B cell (primary cell): ENCODE measurements at regions not wholly inside any gene's neighbourhood (a gene's known extent, or its start where the extent isn't known, plus 50 kb on each side); places are given as distances from the start of the nearest gene placed in this dataset.

Experiments
- ATAC-seq: fragments of 200-7000 bp; cut with Tn5 transposase; one replicate; pipeline ENCODE4 v1.10.0; 2021; ENCODE audit warnings: low read depth, mild to moderate bottlenecking, moderate number of reproducible peaks, moderate library complexity
- CTCF ChIA-PET: fragments of 350-600 bp; sonication (Branson Sonifier 250); formaldehyde crosslinking; loops from one replicate; lab custom pipeline; 2021; ENCODE audit warnings: antibody characterized with exemption, inconsistent platforms; lab: Charles Lee
- POLR2A ChIA-PET: fragments of 350-600 bp; sonication (Branson Sonifier 250); formaldehyde crosslinking; loops from one replicate; lab custom pipeline; 2021; ENCODE audit warnings: antibody characterized with exemption; lab: Charles Lee
- DNase-seq: peaks from one replicate; pipeline ENCODE4 v3.0.0; 2013
- H2AFZ ChIP-seq: 2 replicates; pipeline ENCODE4 v1.6.1; 2012; ENCODE audit warnings: mild to moderate bottlenecking, low read depth, low read length; ENCODE audit not compliant: insufficient read depth, poor library complexity, severe bottlenecking
- H3K27ac ChIP-seq, 2 donors: 1 replicate in 1 of 2; 2 replicates in 1 of 2; pipeline ENCODE4 v1.5.1; 2012 to 2013; ENCODE audit warnings: low read length in 2 of 2, mild to moderate bottlenecking in 2 of 2, moderate library complexity in 1 of 2
- H3K27me3 ChIP-seq, 4 experiments: fragments of 200-600 bp in 1 of 4; sonication (generic) in 1 of 4; replicated peaks in 1 of 4; 1 replicate in 2 of 4; 2 replicates in 2 of 4; pipeline versions ENCODE4 v1.6.1 to v1.7.0; 2013 to 2016; ENCODE audit warnings: low read length in 3 of 4, mild to moderate bottlenecking in 2 of 4, mixed read lengths in 1 of 4, moderate library complexity in 1 of 4; ENCODE audit not compliant: insufficient read depth in 4 of 4, control insufficient read depth in 3 of 4; ENCODE audit errors: control extremely low read depth in 1 of 4
- H3K36me3 ChIP-seq, 2 experiments: replicated peaks in 1 of 2; 1 replicate in 1 of 2; 2 replicates in 1 of 2; pipeline versions ENCODE4 v1.6.1 to v1.7.1; 2013; ENCODE audit warnings: low read length in 1 of 2; ENCODE audit not compliant: insufficient read depth in 2 of 2, control insufficient read depth in 1 of 2; ENCODE audit errors: control extremely low read depth in 1 of 2, extremely low read depth in 1 of 2
- H3K4me1 ChIP-seq, 2 donors: fragments of 200-600 bp in 1 of 2; sonication (generic) in 1 of 2; 1 replicate in 1 of 2; 2 replicates in 1 of 2; pipeline versions ENCODE4 v1.5.1 to v1.6.1; 2013 to 2017; ENCODE audit warnings: low read length in 2 of 2; ENCODE audit not compliant: control insufficient read depth in 2 of 2, insufficient read depth in 2 of 2
- H3K4me2 ChIP-seq: replicated peaks from 2 replicates; pipeline ENCODE3; 2012; ENCODE audit warnings: mild to moderate bottlenecking, low read depth, low read length; ENCODE audit not compliant: poor library complexity, severe bottlenecking
- H3K4me3 ChIP-seq, 5 experiments: fragments of 200-600 bp in 1 of 5; sonication (generic) in 1 of 5; 1 replicate in 3 of 5; 2 replicates in 2 of 5; pipeline versions ENCODE4 v1.5.1 to v1.7.0; 2011 to 2016; ENCODE audit warnings: low read length in 4 of 5, mild to moderate bottlenecking in 4 of 5, low read depth in 2 of 5, control low read depth in 1 of 5, moderate library complexity in 1 of 5; ENCODE audit not compliant: insufficient read depth in 1 of 5; ENCODE audit errors: control extremely low read depth in 1 of 5, extremely low read depth in 1 of 5
- H3K79me2 ChIP-seq: fragments of 200-600 bp; sonication (generic); one replicate; pipeline ENCODE4 v1.6.0; 2016; ENCODE audit warnings: low read length; ENCODE audit not compliant: control insufficient read depth, insufficient read depth
- H3K9ac ChIP-seq: fragments of 200-600 bp; sonication (generic); 2 replicates; pipeline ENCODE4 v1.6.1; 2017; ENCODE audit warnings: mild to moderate bottlenecking, low read length, moderate library complexity
- H3K9me3 ChIP-seq, 3 donors: one replicate each; pipeline versions ENCODE4 v1.6.1 to v1.7.1; 2013; ENCODE audit warnings: low read length in 2 of 3; ENCODE audit not compliant: control insufficient read depth in 2 of 3, insufficient read depth in 1 of 3; ENCODE audit errors: control extremely low read depth in 1 of 3
- H4K20me1 ChIP-seq: 2 replicates; pipeline ENCODE4 v1.6.0; 2012; ENCODE audit warnings: mild to moderate bottlenecking, low read length; ENCODE audit not compliant: insufficient read depth, control insufficient read depth, poor library complexity, severe bottlenecking
- H3K27ac Mint-ChIP-seq: one replicate; pipeline ENCODE4 v1.8.0; 2021; ENCODE audit warnings: mixed read lengths
- H3K27me3 Mint-ChIP-seq: one replicate; pipeline ENCODE4 v1.8.0; 2021; ENCODE audit warnings: mixed read lengths
- H3K4me1 Mint-ChIP-seq: one replicate; pipeline ENCODE4 v1.8.0; 2021; ENCODE audit warnings: mixed read lengths
- H3K4me3 Mint-ChIP-seq: one replicate; pipeline ENCODE4 v1.8.0; 2021; ENCODE audit warnings: mixed read lengths
- H3K9me3 Mint-ChIP-seq: one replicate; pipeline ENCODE4 v1.8.0; 2022; ENCODE audit warnings: mixed read lengths; ENCODE audit not compliant: insufficient read depth
- CTCF ChIP-seq: fragments of 200-600 bp; IDR thresholded peaks from one replicate; pipeline ENCODE4 v1.8.0; 2022; ENCODE audit warnings: antibody characterized with exemption, mild to moderate bottlenecking
- EZH2 ChIP-seq: IDR thresholded peaks from 2 replicates; pipeline ENCODE4 v1.6.1; 2012; ENCODE audit warnings: borderline replicate concordance, low read depth, mild to moderate bottlenecking, moderate library complexity, low read length; ENCODE audit not compliant: insufficient read depth, poor library complexity, severe bottlenecking
- WGBS: methylation state at CpG from one replicate; pipeline ENCODE4 v1.1.5; 2013; ENCODE audit warnings: missing lambda C conversion rate; ENCODE audit not compliant: insufficient coverage; 5-methylcytosine and 5-hydroxymethylcytosine counted together
- intact Hi-C: fragments of 100-400 bp; cut with micrococcal nuclease; formaldehyde crosslinking; loops from one replicate; pipeline ENCODE4 v1.10.0; 2022

DNA sequence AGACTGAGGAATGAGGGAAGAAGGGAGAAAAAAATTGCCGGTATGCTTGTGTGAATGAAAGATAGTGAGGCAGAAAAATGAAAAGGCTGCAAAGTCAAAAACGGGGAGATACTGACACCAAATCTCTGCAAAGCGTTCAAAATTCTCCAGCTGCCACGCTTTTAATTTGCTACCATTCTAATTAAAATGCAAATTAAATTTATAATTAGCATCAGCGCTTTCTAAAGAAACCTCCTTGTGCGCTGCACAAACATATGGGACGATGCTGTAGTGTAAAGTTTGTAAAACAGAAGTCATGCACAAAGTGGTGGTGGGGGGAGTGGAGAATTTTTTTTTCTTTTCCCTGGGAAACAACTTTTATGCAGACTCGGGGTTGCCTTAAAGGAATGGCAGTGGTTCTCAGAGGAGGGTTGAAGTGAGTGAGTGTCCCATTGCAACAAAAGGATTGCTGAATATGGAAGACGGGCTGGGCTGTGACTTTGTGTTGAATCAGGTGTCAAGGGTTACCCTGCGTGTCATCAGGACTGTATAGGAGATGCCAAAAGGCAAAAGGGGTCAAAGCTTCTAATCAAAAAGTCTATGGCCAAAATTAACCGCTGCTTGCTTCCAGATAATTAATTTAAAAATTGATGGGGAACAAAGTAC is 472.2 kb downstream of the NR2F2 start:
- POLR2A ChIA-PET, result no interaction called here
- no peaks in the 10 kb centered on the region for H3K36me3 ChIP-seq
- H3K9me3 Mint-ChIP-seq, result peaks cover 5% of the 10 kb centered on the region
- H3K4me1 ChIP-seq, result no peaks in the 10 kb centered on the region
- no peak overlapping the region for H3K27ac ChIP-seq
- CTCF ChIA-PET, result no interaction called here
- H3K4me1 Mint-ChIP-seq, result no peaks in the 10 kb centered on the region
- H3K4me3 Mint-ChIP-seq, result no peak overlapping the region
- no peak overlapping the region for H3K9ac ChIP-seq
- no peaks in the 10 kb centered on the region for H3K27me3 Mint-ChIP-seq
- no peaks in the 10 kb centered on the region for H3K79me2 ChIP-seq
- H3K27me3 ChIP-seq, result no peaks in the 10 kb centered on the region
- no peak overlapping the region for H2AFZ ChIP-seq
- DNase-seq, result no peak
- no peak overlapping the region for H3K27ac Mint-ChIP-seq
- H3K4me3 ChIP-seq, result no peak overlapping the region
- no peak overlapping the region for H3K4me2 ChIP-seq
- TF ChIP-seq EZH2 (no peak), CTCF (no peak)
- no peak for ATAC-seq
- H4K20me1 ChIP-seq, result no peaks in the 10 kb centered on the region
- WGBS, result 38% methylated on average over 3 of the region's 11 CpGs
- intact Hi-C loops, result no loop called here
- H3K9me3 ChIP-seq, result no peaks in the 10 kb centered on the region

GRCh38 chr15:96804754-96805153 is 474.3 kb downstream of the NR2F2 start:
- no peaks in the 10 kb centered on the region for H3K36me3 ChIP-seq
- no peak overlapping the region for H2AFZ ChIP-seq
- no peaks in the 10 kb centered on the region for H3K4me1 ChIP-seq
- no peak overlapping the region for H3K27ac ChIP-seq
- no peaks in the 10 kb centered on the region for H3K27me3 ChIP-seq
- no peaks in the 10 kb centered on the region for H4K20me1 ChIP-seq
- DNase-seq, result no peak
- TF ChIP-seq CTCF (no peak), EZH2 (no peak)
- no peak for ATAC-seq
- H3K4me2 ChIP-seq, result no peak overlapping the region
- intact Hi-C loops, result no loop called here
- Mint-ChIP-seq H3K27ac (no peak overlapping the region), H3K4me3 (no peak overlapping the region), H3K27me3 (no peaks in the 10 kb centered on the region), H3K9me3 (peaks cover 9% of the 10 kb centered on the region), H3K4me1 (no peaks in the 10 kb centered on the region)
- POLR2A ChIA-PET, result no interaction called here
- H3K4me3 ChIP-seq, result no peak overlapping the region
- CTCF ChIA-PET, result no interaction called here
- WGBS, result 67% methylated on average over 1 of the region's 5 CpGs
- H3K79me2 ChIP-seq, result no peaks in the 10 kb centered on the region
- H3K9me3 ChIP-seq, result no peaks in the 10 kb centered on the region
- H3K9ac ChIP-seq, result no peak overlapping the region
